ENCODE measurements at regions not wholly inside any gene's neighbourhood (a gene's known extent, or its start where the extent isn't known, plus 50 kb on each side); places are given as distances from the start of the nearest gene placed in this dataset.

DNA sequence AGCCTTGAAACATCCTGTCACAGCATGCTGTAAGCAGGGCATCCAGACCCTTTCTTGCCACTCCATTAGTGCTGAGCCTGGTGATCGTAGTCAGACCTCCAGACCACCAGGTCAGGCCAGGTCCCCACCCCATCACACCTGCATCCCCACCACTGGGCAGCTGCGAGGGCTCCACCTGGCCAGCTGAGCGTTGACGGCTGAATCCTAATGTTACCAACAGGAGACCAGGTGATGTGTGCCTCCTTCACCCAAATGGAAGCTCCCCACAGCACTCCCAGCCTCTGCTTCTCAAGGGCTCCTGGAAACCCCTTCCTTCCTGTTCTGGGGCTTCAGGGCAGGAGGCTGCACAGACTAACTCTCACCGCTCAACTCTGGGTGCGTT, 189.4 kb downstream of the C16orf95 start:
- Histone ChIP-seq H2AK5ac (ENCODE audit: low read depth, low read length) (peak overlapping the region; percentile 76), H3K9me3 (replicated peaks in 1 of 2; ENCODE audit: control insufficient read depth in 2 of 2, insufficient read depth in 1 of 2, low read depth in 1 of 2, low read length in 2 of 2) (peaks cover 0 to 16% of the 10 kb centered on the region in 2 donors), H2BK120ac (ENCODE audit: low read depth, low read length) (peak overlapping the region; percentile 50), H3K79me1 (ENCODE audit: low read depth, low read length) (peaks cover 8% of the 10 kb centered on the region), H3K23ac (ENCODE audit: low read depth, low read length, poor library complexity) (peak overlapping the region; percentile 48), H3K36me3 (replicated peaks in 1 of 2; ENCODE audit: control insufficient read depth in 2 of 2, insufficient read depth in 2 of 2, low read length in 2 of 2) (peaks cover 0 to 2% of the 10 kb centered on the region in 2 donors), H3K27ac (replicated peaks; ENCODE audit: low read length) (no peak overlapping the region), H3K14ac (ENCODE audit: low read length) (no peak overlapping the region), H3K4me3 (ENCODE audit: low read length in 2 of 2) (no peak overlapping the region), H2BK15ac (ENCODE audit: low read length) (peak overlapping the region; percentile 32), H4K91ac (ENCODE audit: low read depth, low read length, poor library complexity) (no peak overlapping the region), H3K4me1 (ENCODE audit: control insufficient read depth in 2 of 2, insufficient read depth in 1 of 2, low read depth in 1 of 2, low read length in 2 of 2) (peaks cover 6 to 21% of the 10 kb centered on the region in 2 donors), H3K4ac (ENCODE audit: low read length) (no peak overlapping the region), H2AFZ (ENCODE audit: low read length) (no peak overlapping the region), H2BK12ac (ENCODE audit: low read length) (peak overlapping the region; percentile 48), H2BK5ac (ENCODE audit: low read length) (peak overlapping the region; percentile 25), H3K4me2 (ENCODE audit: insufficient read depth, low read length, poor library complexity, severe bottlenecking) (no peak overlapping the region), H3K18ac (ENCODE audit: low read length) (peak overlapping the region; percentile 71), H4K8ac (ENCODE audit: low read depth, low read length) (no peak overlapping the region), H3K9ac (ENCODE audit: low read depth, low read length, poor library complexity) (peak overlapping the region; percentile 72), H3K27me3 (ENCODE audit: control insufficient read depth in 3 of 3, insufficient read depth in 3 of 3, low read depth in 1 of 3, low read length in 3 of 3) (peaks cover 0 to 21% (median 5%) of the 10 kb centered on the region in 3 experiments)
- WGBS, 2 donors (ENCODE audit: extremely low coverage in 2 of 2, insufficient read length in 2 of 2, insufficient replicate concordance in 1 of 2): no CpG with 5 or more reads among the region's 6 CpGs
- no peak for DNase-seq (ENCODE audit: low spot score)

DNA sequence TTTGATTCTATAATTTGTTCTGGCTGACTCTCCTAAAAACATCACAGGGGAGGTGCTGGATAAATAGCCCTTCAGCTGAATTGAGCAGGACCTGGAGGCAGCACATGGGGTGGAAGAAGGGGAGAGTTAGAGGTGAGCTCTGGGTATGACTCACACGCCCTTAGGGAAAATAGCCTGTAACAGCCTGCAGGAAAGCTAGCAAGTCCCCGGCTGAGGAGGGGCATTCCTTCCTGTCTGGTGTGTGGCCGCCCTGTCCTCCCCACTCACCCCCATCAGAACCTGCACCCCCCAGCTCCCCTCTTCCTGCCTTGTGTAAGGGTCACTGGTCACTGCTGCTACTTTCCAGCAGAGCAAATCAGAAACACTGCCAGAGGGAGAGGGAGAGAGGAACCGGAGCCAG, 187.4 kb downstream of the C16orf95 start:
- Histone ChIP-seq H3K4ac (ENCODE audit: low read length) (no peak overlapping the region), H3K23ac (ENCODE audit: low read depth, low read length, poor library complexity) (no peak overlapping the region), H3K9me3 (replicated peaks in 1 of 2; ENCODE audit: control insufficient read depth in 2 of 2, insufficient read depth in 1 of 2, low read depth in 1 of 2, low read length in 2 of 2) (peaks cover 0 to 7% of the 10 kb centered on the region in 2 donors), H2BK5ac (ENCODE audit: low read length) (no peak overlapping the region), H3K14ac (ENCODE audit: low read length) (no peak overlapping the region), H3K36me3 (replicated peaks in 1 of 2; ENCODE audit: control insufficient read depth in 2 of 2, insufficient read depth in 2 of 2, low read length in 2 of 2) (peaks cover 0 to under 1% of the 10 kb centered on the region in 2 donors), H2BK15ac (ENCODE audit: low read length) (no peak overlapping the region), H2AK5ac (ENCODE audit: low read depth, low read length) (no peak overlapping the region), H4K8ac (ENCODE audit: low read depth, low read length) (no peak overlapping the region), H2AFZ (ENCODE audit: low read length) (no peak overlapping the region), H3K18ac (ENCODE audit: low read length) (peak overlapping the region; percentile 63), H4K91ac (ENCODE audit: low read depth, low read length, poor library complexity) (no peak overlapping the region), H3K4me1 (ENCODE audit: control insufficient read depth in 2 of 2, insufficient read depth in 1 of 2, low read depth in 1 of 2, low read length in 2 of 2) (peaks cover 6 to 23% of the 10 kb centered on the region in 2 donors), H3K27me3 (ENCODE audit: control insufficient read depth in 3 of 3, insufficient read depth in 3 of 3, low read depth in 1 of 3, low read length in 3 of 3) (peaks cover 0 to 21% (median 2%) of the 10 kb centered on the region in 3 experiments), H3K79me1 (ENCODE audit: low read depth, low read length) (peaks cover 1% of the 10 kb centered on the region), H3K4me3 (ENCODE audit: low read length in 2 of 2) (no peak overlapping the region), H3K4me2 (ENCODE audit: insufficient read depth, low read length, poor library complexity, severe bottlenecking) (no peak overlapping the region), H3K27ac (replicated peaks; ENCODE audit: low read length) (no peak overlapping the region), H2BK12ac (ENCODE audit: low read length) (no peak overlapping the region), H2BK120ac (ENCODE audit: low read depth, low read length) (no peak overlapping the region), H3K9ac (ENCODE audit: low read depth, low read length, poor library complexity) (no peak overlapping the region)
- no peak for DNase-seq (ENCODE audit: low spot score)
- no CpG with 5 or more reads among the region's 4 CpGs for WGBS, 2 donors (ENCODE audit: extremely low coverage in 2 of 2, insufficient read length in 2 of 2, insufficient replicate concordance in 1 of 2)

DNA sequence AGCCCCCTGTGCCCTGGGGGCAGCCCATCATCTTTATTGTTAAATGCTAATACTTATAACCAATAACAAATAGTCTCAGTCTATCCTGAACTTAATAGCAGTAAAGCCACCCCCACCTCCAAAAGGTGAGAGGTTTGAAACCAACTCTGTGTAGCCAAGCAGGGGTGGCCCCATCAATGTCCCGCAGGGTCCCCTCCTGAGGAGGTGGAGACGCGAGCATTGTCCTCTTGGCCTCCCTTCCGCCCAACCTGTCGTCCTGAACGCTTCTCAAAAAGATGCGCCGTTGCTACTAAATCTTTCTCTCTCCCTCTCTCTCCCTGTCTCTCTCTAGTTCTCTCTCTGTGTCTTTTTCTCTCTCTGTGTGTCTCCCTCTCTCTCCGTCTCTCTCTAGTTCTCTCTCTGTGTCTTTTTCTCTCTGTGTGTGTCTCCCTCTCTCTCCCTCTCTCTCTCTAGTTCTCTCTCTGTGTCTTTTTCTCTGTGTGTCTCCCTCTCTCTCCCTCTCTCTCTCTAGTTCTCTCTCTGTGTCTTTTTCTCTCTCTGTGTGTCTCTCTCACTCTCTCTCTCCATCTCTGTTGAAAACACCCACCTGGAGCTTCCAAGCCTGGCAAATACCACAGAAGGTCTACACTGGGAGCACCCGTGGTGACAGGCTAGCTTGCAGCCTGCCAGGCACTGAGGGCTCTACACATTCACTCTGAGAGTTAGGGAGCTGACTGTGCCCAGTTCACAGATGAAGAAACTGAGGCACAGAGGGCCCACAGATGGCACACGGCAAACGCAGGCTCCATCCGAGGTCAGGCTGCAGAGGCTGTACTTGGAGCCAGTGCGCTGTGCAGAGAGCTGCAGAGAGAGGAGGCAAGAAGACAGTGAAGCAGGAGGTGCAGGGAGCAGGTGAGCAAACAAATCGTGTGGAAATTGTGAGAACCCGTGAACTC, 185.9 kb downstream of the C16orf95 start:
- H3K36me3 ChIP-seq (replicated peaks in 1 of 2; ENCODE audit: control insufficient read depth in 2 of 2, insufficient read depth in 2 of 2, low read length in 2 of 2): no peaks in the 10 kb centered on the region
- no peak overlapping the region for H3K9ac ChIP-seq (ENCODE audit: low read depth, low read length, poor library complexity)
- H3K4me3 ChIP-seq (ENCODE audit: low read length in 2 of 2): no peak overlapping the region
- H2AK5ac ChIP-seq (ENCODE audit: low read depth, low read length): peak overlapping the region; percentile 10
- no peak overlapping the region for H2BK120ac ChIP-seq (ENCODE audit: low read depth, low read length)
- H3K79me1 ChIP-seq (ENCODE audit: low read depth, low read length): no peaks in the 10 kb centered on the region
- H3K4me1 ChIP-seq (ENCODE audit: control insufficient read depth in 2 of 2, insufficient read depth in 1 of 2, low read depth in 1 of 2, low read length in 2 of 2): peaks cover 6 to 19% of the 10 kb centered on the region in 2 donors
- H3K4ac ChIP-seq (ENCODE audit: low read length): no peak overlapping the region
- no peak overlapping the region for H3K4me2 ChIP-seq (ENCODE audit: insufficient read depth, low read length, poor library complexity, severe bottlenecking)
- no peak overlapping the region for H4K91ac ChIP-seq (ENCODE audit: low read depth, low read length, poor library complexity)
- H3K9me3 ChIP-seq (replicated peaks in 1 of 2; ENCODE audit: control insufficient read depth in 2 of 2, insufficient read depth in 1 of 2, low read depth in 1 of 2, low read length in 2 of 2): peaks cover 0 to 4% of the 10 kb centered on the region in 2 donors
- no peak overlapping the region for H4K8ac ChIP-seq (ENCODE audit: low read depth, low read length)
- no peak overlapping the region for H2BK5ac ChIP-seq (ENCODE audit: low read length)
- H3K27me3 ChIP-seq (ENCODE audit: control insufficient read depth in 3 of 3, insufficient read depth in 3 of 3, low read depth in 1 of 3, low read length in 3 of 3): peaks cover 0 to 16% (median 0%) of the 10 kb centered on the region in 3 experiments
- H3K14ac ChIP-seq (ENCODE audit: low read length): no peak overlapping the region
- no peak for DNase-seq (ENCODE audit: low spot score)
- H3K18ac ChIP-seq (ENCODE audit: low read length): peak overlapping the region; percentile 76
- WGBS, 2 donors (ENCODE audit: extremely low coverage in 2 of 2, insufficient read length in 2 of 2, insufficient replicate concordance in 1 of 2): no CpG with 5 or more reads among the region's 16 CpGs
- no peak overlapping the region for H3K27ac ChIP-seq (replicated peaks; ENCODE audit: low read length)
- peak overlapping the region; percentile 60 for H2BK15ac ChIP-seq (ENCODE audit: low read length)
- peak overlapping the region; percentile 47 for H2BK12ac ChIP-seq (ENCODE audit: low read length)
- no peak overlapping the region for H2AFZ ChIP-seq (ENCODE audit: low read length)
- H3K23ac ChIP-seq (ENCODE audit: low read depth, low read length, poor library complexity): no peak overlapping the region

DNA sequence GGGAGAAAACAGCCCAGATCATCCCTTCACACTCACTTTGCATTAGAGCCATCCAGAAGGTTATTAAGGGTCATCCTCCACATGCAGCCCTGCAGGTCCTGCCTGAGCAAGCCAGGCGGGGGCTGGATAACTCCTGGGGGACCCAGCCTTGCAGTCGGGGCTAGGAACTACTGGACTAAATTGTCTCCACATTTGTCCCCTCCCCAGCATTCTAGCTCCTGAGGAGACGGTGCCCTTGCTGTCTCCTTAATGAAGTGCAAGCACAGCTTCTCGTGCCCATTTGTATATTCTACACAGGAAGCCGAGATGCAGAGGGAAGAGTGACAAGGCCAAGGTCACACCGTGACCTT, 185.2 kb downstream of the C16orf95 start:
- H3K4me2 ChIP-seq (ENCODE audit: insufficient read depth, low read length, poor library complexity, severe bottlenecking): no peak overlapping the region
- no peak overlapping the region for H4K91ac ChIP-seq (ENCODE audit: low read depth, low read length, poor library complexity)
- H3K9me3 ChIP-seq (replicated peaks in 1 of 2; ENCODE audit: control insufficient read depth in 2 of 2, insufficient read depth in 1 of 2, low read depth in 1 of 2, low read length in 2 of 2): peaks cover 0 to 4% of the 10 kb centered on the region in 2 donors
- H3K23ac ChIP-seq (ENCODE audit: low read depth, low read length, poor library complexity): no peak overlapping the region
- no peaks in the 10 kb centered on the region for H3K36me3 ChIP-seq (replicated peaks in 1 of 2; ENCODE audit: control insufficient read depth in 2 of 2, insufficient read depth in 2 of 2, low read length in 2 of 2)
- no peaks in the 10 kb centered on the region for H3K79me1 ChIP-seq (ENCODE audit: low read depth, low read length)
- peaks cover 6 to 17% of the 10 kb centered on the region in 2 donors for H3K4me1 ChIP-seq (ENCODE audit: control insufficient read depth in 2 of 2, insufficient read depth in 1 of 2, low read depth in 1 of 2, low read length in 2 of 2)
- H3K9ac ChIP-seq (ENCODE audit: low read depth, low read length, poor library complexity): no peak overlapping the region
- no peak overlapping the region for H2BK120ac ChIP-seq (ENCODE audit: low read depth, low read length)
- peaks cover 0 to 10% (median 0%) of the 10 kb centered on the region in 3 experiments for H3K27me3 ChIP-seq (ENCODE audit: control insufficient read depth in 3 of 3, insufficient read depth in 3 of 3, low read depth in 1 of 3, low read length in 3 of 3)
- peak overlapping the region; percentile 56 for H3K18ac ChIP-seq (ENCODE audit: low read length)
- peak overlapping the region; percentile 10 for H2AK5ac ChIP-seq (ENCODE audit: low read depth, low read length)
- DNase-seq (ENCODE audit: low spot score): no peak
- no peak overlapping the region for H3K27ac ChIP-seq (replicated peaks; ENCODE audit: low read length)
- no peak overlapping the region for H3K4ac ChIP-seq (ENCODE audit: low read length)
- H2AFZ ChIP-seq (ENCODE audit: low read length): no peak overlapping the region
- WGBS, 2 donors (ENCODE audit: extremely low coverage in 2 of 2, insufficient read length in 2 of 2, insufficient replicate concordance in 1 of 2): no CpG with 5 or more reads among the region's 6 CpGs
- no peak overlapping the region for H3K14ac ChIP-seq (ENCODE audit: low read length)
- peak overlapping the region; percentile 47 for H2BK12ac ChIP-seq (ENCODE audit: low read length)
- H2BK15ac ChIP-seq (ENCODE audit: low read length): peak overlapping the region; percentile 60
- H2BK5ac ChIP-seq (ENCODE audit: low read length): no peak overlapping the region
- no peak overlapping the region for H3K4me3 ChIP-seq (ENCODE audit: low read length in 2 of 2)
- H4K8ac ChIP-seq (ENCODE audit: low read depth, low read length): no peak overlapping the region
